GM18861 (cell line): ENCODE measurements at regions not wholly inside any gene's neighbourhood (a gene's known extent, or its start where the extent isn't known, plus 50 kb on each side); places are given as distances from the start of the nearest gene placed in this dataset.

Source experiments
- ATAC-seq: cut with Tn5 transposase; IDR thresholded peaks from one replicate; pipeline ENCODE4 v1.9.1; 2021; ENCODE audit not compliant: unreplicated experiment

- ATAC-seq: no peak
Observed at GRCh38 chr15:60208709-60209108, 189.1 kb downstream of the ANXA2 start.

DNA sequence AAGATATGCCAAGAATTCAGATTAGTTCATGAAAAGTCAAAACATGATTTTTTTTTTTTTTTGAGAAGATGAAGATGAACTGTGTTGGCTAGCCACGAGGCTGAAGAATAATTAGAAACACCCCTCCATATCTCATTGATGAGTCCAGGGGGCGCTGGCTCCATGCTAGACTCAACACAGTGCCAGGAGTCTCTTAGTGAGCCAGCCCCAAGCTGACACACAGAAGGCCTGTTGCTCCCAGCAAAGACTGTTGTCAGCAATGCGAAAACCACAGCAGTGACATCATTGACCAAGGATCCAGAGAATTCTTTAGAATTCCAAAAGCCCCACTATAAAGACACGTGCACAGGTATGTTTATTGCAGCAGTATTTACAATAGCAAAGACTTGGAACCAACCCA lies 185.2 kb downstream of the ANXA2 start:
- no peak for ATAC-seq

DNA sequence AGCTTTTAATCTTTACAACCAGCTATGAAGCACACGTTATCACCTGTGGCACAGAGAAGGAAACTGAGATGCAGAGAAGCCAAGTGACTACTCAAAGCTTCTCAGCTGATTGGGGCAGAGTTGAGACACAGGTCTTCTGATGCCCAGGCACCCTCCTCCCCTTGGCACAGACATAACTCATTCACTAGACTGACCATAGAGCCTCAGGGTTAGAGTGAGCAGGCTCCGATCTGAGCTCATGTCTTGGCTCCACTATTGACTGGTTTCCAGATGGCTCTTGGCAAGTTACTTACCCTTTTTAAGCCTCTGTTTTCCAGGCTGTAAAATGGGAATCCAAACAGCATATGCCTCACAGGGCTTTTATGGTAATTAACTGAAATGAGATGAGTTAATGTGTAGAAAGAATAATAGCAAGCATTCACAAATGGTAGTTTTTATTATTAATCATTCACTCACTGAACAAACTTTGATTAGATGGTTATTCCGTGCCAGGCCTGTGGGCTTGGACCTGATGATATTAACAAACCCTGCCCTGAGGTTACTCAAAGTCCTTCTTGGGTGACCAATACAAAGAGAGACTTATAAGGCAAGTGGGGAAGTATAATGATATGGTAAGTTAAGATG lies 184.3 kb downstream of the ANXA2 start:
- ATAC-seq: no peak

GRCh38 chr15:60214201-60214600 lies 183.6 kb downstream of the ANXA2 start:
- ATAC-seq: no peak

GRCh38 chr15:60215225-60215963 lies 182.4 kb downstream of the ANXA2 start:
- no peak for ATAC-seq

DNA sequence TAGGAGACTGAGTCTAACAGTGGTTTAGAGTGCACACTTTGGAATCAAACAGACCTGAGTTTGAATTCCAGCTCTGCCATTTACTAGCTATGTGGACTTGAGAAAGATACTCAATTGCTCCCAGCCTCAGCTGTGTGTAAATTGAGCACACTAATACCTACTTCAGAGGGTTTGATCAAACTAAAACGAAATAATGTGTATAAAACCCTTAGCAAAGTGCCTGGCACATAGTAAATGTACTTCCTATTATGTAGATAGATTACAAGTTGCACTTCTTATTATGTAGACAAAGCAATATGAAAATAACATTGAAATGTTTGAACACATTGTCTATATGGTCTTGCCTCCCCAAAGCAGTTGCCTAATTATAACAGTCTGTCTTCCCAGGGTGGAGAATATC lies 180.6 kb downstream of the ANXA2 start:
- no peak for ATAC-seq

DNA sequence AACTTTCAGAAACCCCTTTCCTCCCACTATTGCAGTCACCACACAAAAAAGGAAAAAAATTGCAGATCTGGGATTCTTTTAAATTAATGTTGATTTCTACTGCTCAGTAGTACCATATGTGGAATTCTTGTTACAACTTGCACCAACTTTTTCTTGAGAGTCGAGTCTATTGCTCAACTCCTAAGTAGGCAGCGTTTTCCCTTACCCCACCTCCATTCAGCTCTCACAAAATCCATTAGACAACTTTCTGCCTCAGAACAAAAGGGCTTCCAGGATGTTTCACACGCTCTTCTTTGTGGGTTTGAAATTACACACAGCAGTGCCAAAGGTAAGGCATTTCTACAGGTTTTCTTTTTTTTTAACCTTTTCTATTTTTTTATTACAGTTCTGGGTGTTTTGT lies 179.5 kb downstream of the ANXA2 start:
- no peak for ATAC-seq

- ATAC-seq: no peak
Observed at GRCh38 chr15:60219866-60220265, 177.9 kb downstream of the ANXA2 start.

DNA sequence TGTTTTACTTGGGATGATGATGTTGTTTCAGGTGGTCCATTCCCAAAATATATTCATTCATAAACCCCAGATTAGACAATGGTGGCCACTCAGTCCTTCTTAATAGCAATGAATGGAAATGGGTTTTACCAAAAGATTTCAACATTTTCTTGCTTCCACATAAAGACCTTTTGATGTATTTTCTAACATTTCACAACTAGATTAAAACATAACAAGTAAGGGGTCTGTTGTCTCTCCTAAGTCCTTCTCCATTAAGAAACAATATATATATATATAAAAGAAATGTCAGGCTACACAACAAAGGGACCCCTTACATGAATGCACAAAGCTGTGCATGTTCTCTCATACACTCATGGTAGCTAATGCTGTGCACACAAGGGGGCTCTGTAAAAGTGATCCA lies 176.4 kb downstream of the ANXA2 start:
- no peak for ATAC-seq

- ATAC-seq: no peak
Observed at GRCh38 chr15:60222404-60222803, 175.4 kb downstream of the ANXA2 start.

DNA sequence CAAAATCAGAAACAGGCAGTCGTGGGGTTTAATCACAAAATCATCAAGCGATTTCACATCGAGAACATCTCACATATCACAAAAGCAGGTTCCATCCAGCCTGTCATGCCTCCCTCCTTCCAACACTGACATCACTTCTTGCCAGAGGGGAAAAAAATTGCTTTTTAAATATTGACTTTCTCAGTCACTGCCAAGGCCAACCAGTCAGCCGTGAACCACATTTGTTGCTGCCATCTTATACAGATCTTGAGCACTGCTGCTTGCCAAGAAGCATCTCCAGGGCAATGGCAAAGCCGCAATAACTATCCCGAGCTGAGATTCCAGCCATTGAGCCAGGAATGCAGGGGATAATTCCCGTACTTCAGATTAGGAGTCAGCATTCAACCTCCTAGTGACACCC lies 174.6 kb downstream of the ANXA2 start:
- ATAC-seq: no peak

DNA sequence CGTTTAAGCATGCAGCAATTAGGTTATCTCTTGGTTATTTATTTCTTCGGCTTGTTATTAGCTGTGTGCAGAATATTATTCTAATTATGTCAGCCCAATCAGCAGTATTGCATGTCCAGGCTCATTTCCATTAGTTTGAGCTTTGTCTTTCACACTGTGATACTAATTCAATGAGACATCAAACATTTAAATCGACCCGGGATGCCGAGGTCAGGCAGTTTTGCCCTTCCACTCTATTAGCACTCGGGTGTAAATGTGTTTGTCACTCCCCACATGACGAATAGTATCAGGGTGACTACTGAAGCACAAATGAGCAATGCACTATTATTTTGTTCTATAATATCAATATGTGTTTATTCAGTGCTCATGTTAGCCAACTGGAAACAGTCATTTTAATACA lies 170.9 kb downstream of the ANXA2 start:
- no peak for ATAC-seq

DNA sequence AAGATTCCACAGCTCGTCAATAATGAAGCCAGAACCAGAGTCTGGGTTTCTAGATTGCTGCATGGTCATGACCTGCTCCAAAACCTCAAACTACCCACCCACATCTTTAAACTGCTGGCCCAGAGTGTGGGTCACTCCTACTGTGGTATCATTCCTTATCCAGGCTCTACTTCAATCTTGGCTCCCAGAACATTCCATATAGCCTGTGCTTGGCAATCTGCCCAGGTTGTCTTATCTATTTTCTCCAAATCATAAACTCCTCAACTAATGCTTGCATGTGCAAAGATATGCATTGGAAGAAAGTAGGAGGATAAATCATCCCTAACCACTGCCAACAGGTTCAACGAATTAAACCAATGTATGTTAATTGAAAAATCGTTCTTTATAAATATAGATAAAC lies 169.7 kb downstream of the ANXA2 start:
- ATAC-seq: no peak

GRCh38 chr15:60228619-60229018 lies 169.2 kb downstream of the ANXA2 start:
- ATAC-seq: no peak

- ATAC-seq: no peak
Observed at GRCh38 chr15:60235951-60236710, 161.7 kb downstream of the ANXA2 start.

GRCh38 chr15:60237446-60237845 lies 160.3 kb downstream of the ANXA2 start:
- ATAC-seq: no peak

DNA sequence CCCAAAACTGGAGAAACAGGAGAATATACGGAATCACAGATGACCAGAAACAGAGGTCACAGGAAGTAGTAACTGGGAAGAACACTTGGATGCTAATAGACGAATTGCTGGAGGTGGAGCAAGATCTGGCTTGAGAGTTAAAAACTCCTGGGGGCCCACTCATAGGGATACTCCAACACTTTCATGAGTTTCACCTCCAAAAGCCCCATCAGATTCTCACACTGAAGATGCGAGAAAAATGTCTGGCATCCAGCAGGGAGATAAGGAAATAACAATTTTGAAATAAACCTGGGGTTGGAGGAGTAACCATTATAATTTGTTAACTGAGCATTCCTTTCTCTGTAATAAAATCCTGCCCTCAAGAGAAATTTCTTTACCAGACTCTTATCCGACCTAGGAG lies 154.0 kb downstream of the ANXA2 start:
- ATAC-seq: no peak

DNA sequence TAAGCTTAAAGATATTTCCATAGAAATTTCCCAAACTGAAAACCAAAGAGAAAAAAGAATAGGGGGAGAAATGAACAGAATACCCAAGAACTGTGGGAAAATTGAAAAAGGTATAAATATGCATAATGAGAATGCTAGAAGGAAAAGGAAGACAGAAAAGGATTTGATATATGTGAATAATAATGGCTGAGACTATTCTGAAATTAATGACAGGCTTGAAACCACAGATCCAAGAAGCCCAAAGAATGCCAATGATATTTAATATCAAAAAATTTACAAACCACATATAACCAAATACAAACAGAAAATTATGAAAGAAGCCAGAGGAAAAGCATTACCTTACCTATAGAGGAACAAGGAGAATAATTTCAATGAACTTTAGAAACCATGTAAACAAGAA lies 153.0 kb downstream of the ANXA2 start:
- ATAC-seq: no peak

- no peak for ATAC-seq
Observed at GRCh38 chr15:60250316-60250715, 147.5 kb downstream of the ANXA2 start.

DNA sequence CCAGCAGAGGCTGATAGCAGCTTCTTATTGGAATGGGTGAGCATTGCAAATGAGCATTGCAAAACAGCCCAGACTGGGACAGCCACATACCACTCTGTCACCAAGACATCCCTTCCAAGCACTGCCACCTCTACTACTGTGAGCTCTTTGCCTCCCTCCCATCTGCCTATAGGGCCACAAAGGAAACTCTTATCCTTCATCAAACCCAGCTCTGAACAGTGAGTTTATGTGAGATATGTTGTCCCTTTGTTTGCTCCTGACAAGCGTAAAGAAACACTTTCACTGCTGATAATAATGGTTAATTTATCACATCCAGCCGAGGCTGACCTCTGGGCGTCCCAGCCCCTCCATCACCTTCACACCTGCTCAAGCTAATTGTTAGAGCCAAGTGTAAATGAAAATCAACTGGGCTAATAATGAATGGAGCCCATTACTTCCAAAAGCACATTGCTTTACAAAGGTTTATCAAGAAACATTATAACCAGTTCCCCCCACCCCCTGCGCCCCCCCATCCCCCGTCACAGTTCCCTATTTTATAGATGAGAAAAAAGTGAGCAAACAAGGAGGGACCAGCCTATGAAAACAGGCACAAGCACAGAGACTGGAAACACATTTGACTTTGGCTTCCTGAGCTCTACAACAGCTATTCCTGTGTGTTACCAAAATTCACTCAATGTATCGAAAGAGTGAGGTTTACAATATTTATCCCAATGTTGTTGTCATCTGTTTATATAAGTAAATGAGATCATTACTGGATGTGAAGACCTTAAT lies 146.3 kb downstream of the ANXA2 start:
- no peak for ATAC-seq

GRCh38 chr15:60254416-60254815 lies 143.4 kb downstream of the ANXA2 start:
- ATAC-seq: no peak
